Mucosa of rectum (tissue), 2 donors: ENCODE measurements at regions not wholly inside any gene's neighbourhood (a gene's known extent, or its start where the extent isn't known, plus 50 kb on each side); places are given as distances from the start of the nearest gene placed in this dataset.

ENCODE experiments used
- H3K27ac ChIP-seq, 2 donors: one replicate each; pipeline ENCODE4 v1.7.0; 2013; ENCODE audit warnings: inconsistent platforms in 2 of 2, low read depth in 2 of 2, low read length in 2 of 2
- H3K27me3 ChIP-seq, 2 donors: one replicate each; pipeline ENCODE4 v1.7.0; 2013; ENCODE audit warnings: low read length in 2 of 2; ENCODE audit not compliant: control insufficient read depth in 2 of 2, insufficient read depth in 2 of 2
- H3K36me3 ChIP-seq, 2 donors: one replicate each; pipeline ENCODE4 v1.7.0; 2013; ENCODE audit warnings: low read length in 2 of 2; ENCODE audit not compliant: control insufficient read depth in 2 of 2, insufficient read depth in 2 of 2
- H3K4me1 ChIP-seq, 2 donors: one replicate each; pipeline ENCODE4 v1.7.0; 2013; ENCODE audit warnings: low read length in 2 of 2, mild to moderate bottlenecking in 1 of 2; ENCODE audit not compliant: control insufficient read depth in 2 of 2, insufficient read depth in 2 of 2
- H3K4me3 ChIP-seq, 2 donors: one replicate each; pipeline ENCODE4 v1.7.0; 2013; ENCODE audit warnings: low read length in 2 of 2
- H3K9ac ChIP-seq, 2 donors: one replicate each; pipeline ENCODE4 v1.7.0; 2013; ENCODE audit warnings: low read length in 2 of 2, low read depth in 1 of 2, mild to moderate bottlenecking in 1 of 2
- H3K9me3 ChIP-seq, 2 donors: one replicate each; pipeline ENCODE4 v1.7.0; 2013; ENCODE audit warnings: low read length in 2 of 2; ENCODE audit not compliant: control insufficient read depth in 2 of 2
- donor health status: healthy.
- donor health status: Normal muscosa, but diverticular disease.

GRCh38 chr7:156080596-156080995 lies 268.3 kb upstream of the SHH start:
- Histone ChIP-seq H3K27me3 (no peaks in the 10 kb centered on the region), H3K27ac (no peak overlapping the region), H3K36me3 (no peaks in the 10 kb centered on the region), H3K4me3 (no peak overlapping the region), H3K9ac (no peak overlapping the region), H3K9me3 (no peaks in the 10 kb centered on the region), H3K4me1 (no peaks in the 10 kb centered on the region)

GRCh38 chr7:156080046-156080445 lies 267.8 kb upstream of the SHH start:
- H3K4me3 ChIP-seq, result no peak overlapping the region
- no peaks in the 10 kb centered on the region for H3K4me1 ChIP-seq
- no peaks in the 10 kb centered on the region for H3K27me3 ChIP-seq
- no peak overlapping the region for H3K9ac ChIP-seq
- no peaks in the 10 kb centered on the region for H3K9me3 ChIP-seq
- H3K36me3 ChIP-seq, result no peaks in the 10 kb centered on the region
- H3K27ac ChIP-seq, result no peak overlapping the region

DNA sequence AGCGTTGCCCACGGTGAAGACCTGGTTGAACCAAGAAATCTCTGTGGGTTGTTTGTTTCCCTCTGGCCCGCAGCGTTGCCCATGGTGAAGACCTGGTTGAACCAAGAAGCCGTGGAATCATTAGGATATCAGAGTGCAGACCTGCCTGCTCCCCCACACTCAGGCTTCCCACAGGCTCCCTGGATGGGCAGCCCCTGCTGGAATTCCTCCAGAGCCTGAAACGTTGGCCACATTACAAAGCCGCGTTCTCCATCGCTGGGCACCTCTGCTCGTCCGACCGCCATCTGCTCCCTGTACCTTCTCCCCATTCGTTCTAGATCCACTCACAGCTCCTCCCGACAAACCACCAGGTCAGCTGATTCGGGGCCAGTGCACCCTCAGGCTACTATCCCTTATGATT lies 266.9 kb upstream of the SHH start:
- Histone ChIP-seq H3K9ac (no peak overlapping the region), H3K9me3 (no peaks in the 10 kb centered on the region), H3K36me3 (no peaks in the 10 kb centered on the region), H3K4me1 (no peaks in the 10 kb centered on the region), H3K4me3 (no peak overlapping the region), H3K27me3 (no peaks in the 10 kb centered on the region), H3K27ac (no peak overlapping the region)

GRCh38 chr7:156074982-156075615 lies 262.8 kb upstream of the SHH start:
- Histone ChIP-seq H3K27ac (no peak overlapping the region), H3K9me3 (no peaks in the 10 kb centered on the region), H3K4me3 (no peak overlapping the region), H3K36me3 (no peaks in the 10 kb centered on the region), H3K27me3 (no peaks in the 10 kb centered on the region), H3K4me1 (no peaks in the 10 kb centered on the region), H3K9ac (no peak overlapping the region)

DNA sequence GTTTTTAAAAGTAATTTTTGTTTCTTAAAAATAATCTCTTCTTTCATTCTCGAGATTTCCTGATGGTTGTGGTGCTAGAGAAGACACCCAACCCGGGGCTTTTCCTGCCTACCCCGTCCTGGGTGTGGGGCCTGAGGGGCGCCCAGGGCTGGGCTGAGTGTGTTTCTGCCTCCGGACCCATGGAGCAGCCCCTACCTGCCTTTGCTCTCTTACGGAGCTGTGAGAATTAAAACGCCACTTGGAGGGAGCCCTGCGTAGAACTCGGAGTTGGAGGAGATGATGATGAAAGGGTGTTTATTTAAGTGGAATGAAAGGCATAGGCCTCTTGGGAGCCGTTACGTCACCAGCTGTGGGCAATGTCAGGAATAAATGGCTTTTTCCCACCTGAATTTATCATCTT lies 261.8 kb upstream of the SHH start:
- no peaks in the 10 kb centered on the region for H3K9me3 ChIP-seq
- H3K9ac ChIP-seq, result no peak overlapping the region
- no peaks in the 10 kb centered on the region for H3K36me3 ChIP-seq
- no peaks in the 10 kb centered on the region for H3K27me3 ChIP-seq
- H3K4me3 ChIP-seq, result no peak overlapping the region
- H3K27ac ChIP-seq, result no peak overlapping the region
- H3K4me1 ChIP-seq, result no peaks in the 10 kb centered on the region

DNA sequence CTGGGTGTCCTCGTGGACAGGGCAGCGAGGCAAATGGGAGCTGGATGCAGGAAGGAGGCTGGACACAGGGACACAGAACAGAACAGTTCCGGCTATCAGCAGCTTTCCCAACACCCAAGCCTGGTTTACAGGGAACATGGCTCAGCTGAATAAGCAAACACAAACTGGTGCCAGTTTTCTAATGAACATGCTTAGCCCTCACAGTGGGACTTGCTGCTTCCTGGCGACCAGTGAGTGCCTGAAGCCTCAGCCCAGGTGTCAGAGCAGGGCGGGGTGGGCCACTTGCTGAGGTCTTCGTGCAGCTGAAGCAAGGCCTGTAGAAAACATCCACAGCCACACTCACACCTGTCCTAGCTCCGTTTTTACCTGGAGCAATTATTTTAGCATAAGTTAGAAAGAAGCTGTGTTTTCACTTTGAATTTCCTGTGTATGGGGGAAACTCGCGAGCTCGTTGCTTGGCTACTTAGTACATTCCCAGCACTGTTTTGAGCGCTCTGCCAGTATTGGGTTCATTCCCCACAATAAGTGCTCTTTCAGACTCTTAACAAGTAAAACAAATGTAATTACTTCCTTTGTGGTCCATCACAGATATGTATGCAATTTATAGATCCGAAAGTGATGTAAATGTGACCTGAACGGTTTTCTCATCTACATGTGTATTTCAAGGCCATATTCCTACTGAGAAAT lies 261.2 kb upstream of the SHH start:
- Histone ChIP-seq H3K4me3 (no peak overlapping the region), H3K9ac (no peak overlapping the region), H3K27ac (no peak overlapping the region), H3K36me3 (no peaks in the 10 kb centered on the region), H3K27me3 (no peaks in the 10 kb centered on the region), H3K4me1 (no peaks in the 10 kb centered on the region), H3K9me3 (no peaks in the 10 kb centered on the region)

GRCh38 chr7:156071612-156072011 lies 259.3 kb upstream of the SHH start:
- Histone ChIP-seq H3K36me3 (no peaks in the 10 kb centered on the region), H3K27ac (no peak overlapping the region), H3K9me3 (no peaks in the 10 kb centered on the region), H3K4me3 (no peak overlapping the region), H3K4me1 (no peaks in the 10 kb centered on the region), H3K9ac (no peak overlapping the region), H3K27me3 (peaks cover 0 to 2% of the 10 kb centered on the region in 2 donors)

GRCh38 chr7:156069891-156070290 lies 257.6 kb upstream of the SHH start:
- Histone ChIP-seq H3K36me3 (no peaks in the 10 kb centered on the region), H3K4me3 (no peak overlapping the region), H3K4me1 (peaks cover 0 to 3% of the 10 kb centered on the region in 2 donors), H3K27me3 (peaks cover 0 to 2% of the 10 kb centered on the region in 2 donors), H3K9me3 (no peaks in the 10 kb centered on the region), H3K27ac (no peak overlapping the region), H3K9ac (no peak overlapping the region)

- Histone ChIP-seq H3K4me3 (no peak overlapping the region), H3K4me1 (peaks cover 0 to 3% of the 10 kb centered on the region in 2 donors), H3K36me3 (no peaks in the 10 kb centered on the region), H3K27me3 (peaks cover 0 to 2% of the 10 kb centered on the region in 2 donors), H3K9me3 (no peaks in the 10 kb centered on the region), H3K9ac (no peak overlapping the region), H3K27ac (no peak overlapping the region)
Measured at GRCh38 chr7:156067156-156067555, 254.9 kb upstream of the SHH start.

GRCh38 chr7:156065400-156065799 lies 253.1 kb upstream of the SHH start:
- H3K9ac ChIP-seq, result no peak overlapping the region
- H3K4me3 ChIP-seq, result no peak overlapping the region
- peaks cover 0 to 3% of the 10 kb centered on the region in 2 donors for H3K4me1 ChIP-seq
- H3K9me3 ChIP-seq, result no peaks in the 10 kb centered on the region
- peaks cover 0 to 2% of the 10 kb centered on the region in 2 donors for H3K27me3 ChIP-seq
- no peaks in the 10 kb centered on the region for H3K36me3 ChIP-seq
- no peak overlapping the region for H3K27ac ChIP-seq
